ENCODE measurements at regions not wholly inside any gene's neighbourhood (a gene's known extent, or its start where the extent isn't known, plus 50 kb on each side); places are given as distances from the start of the nearest gene placed in this dataset.

GRCh38 chr16:86362155-86362849, 148.0 kb upstream of the FOXF1 start:
- H4K20me1 ChIP-seq (ENCODE audit: control insufficient read depth, insufficient read depth, low read depth, low read length): no peaks in the 10 kb centered on the region
- peaks cover 10% of the 10 kb centered on the region for H3K27me3 ChIP-seq (ENCODE audit: control insufficient read depth, low read length)
- H3F3A ChIP-seq (ENCODE audit: control insufficient read depth, insufficient read depth): no peaks in the 10 kb centered on the region
- H3K79me2 ChIP-seq (ENCODE audit: control insufficient read depth, low read length): no peaks in the 10 kb centered on the region
- TF ChIP-seq CTCF (IDR thresholded peaks at IDR 0.05; ENCODE audit: low read depth, low read length, poor library complexity, severe bottlenecking) (no peak), EZH2phosphoT487 (IDR thresholded peaks at IDR 0.05; ENCODE audit: borderline replicate concordance, low read length) (no peak)
- no peak overlapping the region for H3K4me3 ChIP-seq (ENCODE audit: low read length)
- no peak overlapping the region for H3K27ac ChIP-seq (ENCODE audit: low read depth, low read length)
- H3K9me3 ChIP-seq (ENCODE audit: control insufficient read depth, insufficient read depth, low read length): no peaks in the 10 kb centered on the region
- no peak overlapping the region for H3K4me2 ChIP-seq (ENCODE audit: low read length)
- no peaks in the 10 kb centered on the region for H3K9me2 ChIP-seq (replicated peaks; ENCODE audit: control insufficient read depth, low read length)
- H3K36me3 ChIP-seq (ENCODE audit: control insufficient read depth, low read length): no peaks in the 10 kb centered on the region
- no peaks in the 10 kb centered on the region for H3K4me1 ChIP-seq (ENCODE audit: control insufficient read depth, low read length)

GRCh38 chr16:86363057-86363490, 147.3 kb upstream of the FOXF1 start:
- Histone ChIP-seq H3K27me3 (ENCODE audit: control insufficient read depth, low read length) (peaks cover 13% of the 10 kb centered on the region), H3K9me3 (ENCODE audit: control insufficient read depth, insufficient read depth, low read length) (no peaks in the 10 kb centered on the region), H3K4me2 (ENCODE audit: low read length) (no peak overlapping the region), H3F3A (ENCODE audit: control insufficient read depth, insufficient read depth) (no peaks in the 10 kb centered on the region), H3K36me3 (ENCODE audit: control insufficient read depth, low read length) (no peaks in the 10 kb centered on the region), H3K27ac (ENCODE audit: low read depth, low read length) (no peak overlapping the region), H3K9me2 (replicated peaks; ENCODE audit: control insufficient read depth, low read length) (no peaks in the 10 kb centered on the region), H3K4me1 (ENCODE audit: control insufficient read depth, low read length) (no peaks in the 10 kb centered on the region), H3K4me3 (ENCODE audit: low read length) (no peak overlapping the region), H4K20me1 (ENCODE audit: control insufficient read depth, insufficient read depth, low read depth, low read length) (no peaks in the 10 kb centered on the region), H3K79me2 (ENCODE audit: control insufficient read depth, low read length) (no peaks in the 10 kb centered on the region)
- no peak for TF ChIP-seq CTCF (IDR thresholded peaks at IDR 0.05; ENCODE audit: low read depth, low read length, poor library complexity, severe bottlenecking)
- no peak for TF ChIP-seq EZH2phosphoT487 (IDR thresholded peaks at IDR 0.05; ENCODE audit: borderline replicate concordance, low read length)

- H3K9me3 ChIP-seq (ENCODE audit: control insufficient read depth, insufficient read depth, low read length): no peaks in the 10 kb centered on the region
- H3K9me2 ChIP-seq (replicated peaks; ENCODE audit: control insufficient read depth, low read length): no peaks in the 10 kb centered on the region
- no peaks in the 10 kb centered on the region for H3K36me3 ChIP-seq (ENCODE audit: control insufficient read depth, low read length)
- H3K79me2 ChIP-seq (ENCODE audit: control insufficient read depth, low read length): no peaks in the 10 kb centered on the region
- peaks cover 13% of the 10 kb centered on the region for H3K27me3 ChIP-seq (ENCODE audit: control insufficient read depth, low read length)
- H3K4me1 ChIP-seq (ENCODE audit: control insufficient read depth, low read length): no peaks in the 10 kb centered on the region
- no peaks in the 10 kb centered on the region for H3F3A ChIP-seq (ENCODE audit: control insufficient read depth, insufficient read depth)
- no peak overlapping the region for H3K4me3 ChIP-seq (ENCODE audit: low read length)
- H3K27ac ChIP-seq (ENCODE audit: low read depth, low read length): no peak overlapping the region
- no peak overlapping the region for H3K4me2 ChIP-seq (ENCODE audit: low read length)
- no peak for TF ChIP-seq EZH2phosphoT487 (IDR thresholded peaks at IDR 0.05; ENCODE audit: borderline replicate concordance, low read length)
- H4K20me1 ChIP-seq (ENCODE audit: control insufficient read depth, insufficient read depth, low read depth, low read length): no peaks in the 10 kb centered on the region
These were observed 146.3 kb upstream of the FOXF1 start for GRCh38 chr16:86363836-86364618.

Data from DOHH2 (cell line).